PFSK-1 (cell line): ENCODE measurements at regions not wholly inside any gene's neighbourhood (a gene's known extent, or its start where the extent isn't known, plus 50 kb on each side); places are given as distances from the start of the nearest gene placed in this dataset.

Source experiments
- FOXP2 ChIP-seq: optimal IDR thresholded peaks from 2 replicates; pipeline ENCODE3; 2011; ENCODE audit warnings: borderline replicate concordance, control low read depth, inconsistent platforms; ENCODE audit not compliant: insufficient read depth; ENCODE audit errors: extremely low read length, extremely low read depth
- POLR2AphosphoS5 ChIP-seq: IDR thresholded peaks from 2 replicates; pipeline ENCODE4 v1.6.1; 2012; ENCODE audit warnings: low read depth, mild to moderate bottlenecking, control low read depth, low read length, moderate library complexity
- SIN3A ChIP-seq: IDR thresholded peaks from 2 replicates; pipeline ENCODE4 v1.6.1; 2012; ENCODE audit warnings: mild to moderate bottlenecking, low read length, moderate library complexity, borderline replicate concordance; ENCODE audit not compliant: insufficient read depth
- TAF1 ChIP-seq: IDR thresholded peaks from 2 replicates; pipeline ENCODE4 v1.6.1; 2012; ENCODE audit warnings: low read length, control low read depth, borderline replicate concordance; ENCODE audit not compliant: insufficient read depth
- TF ChIP-seq, protein P1 (sequence below), 2 experiments: IDR thresholded peaks; 2 replicates each; pipeline versions ENCODE4 v1.6.1 to v1.8.0; 2011 to 2012; ENCODE audit warnings: low read depth in 2 of 2, low read length in 2 of 2, control low read depth in 1 of 2, inconsistent platforms in 1 of 2, mild to moderate bottlenecking in 1 of 2, moderate library complexity in 1 of 2; ENCODE audit not compliant: insufficient read depth in 1 of 2

DNA sequence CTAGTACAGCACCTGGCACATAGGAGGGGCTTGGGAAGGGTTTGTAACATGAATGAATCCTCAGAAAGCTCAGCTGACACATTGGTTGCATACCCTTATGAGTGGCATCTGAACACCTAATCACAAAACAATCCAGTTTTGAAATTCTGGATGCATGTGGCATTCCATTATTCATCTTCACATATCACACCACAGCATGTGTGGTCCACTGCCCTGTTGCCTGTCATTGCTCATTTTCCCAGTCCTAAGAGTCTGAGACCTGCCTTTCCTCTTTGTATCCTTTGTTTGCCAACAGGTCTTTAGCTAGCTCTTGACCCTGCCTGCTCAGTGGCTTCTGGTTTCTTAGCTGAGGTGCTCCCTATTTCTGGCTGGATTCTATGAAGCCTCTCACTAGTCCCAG, 170.8 kb upstream of the ASIC2 start:
- no peak for TF ChIP-seq FOXP2
- TF ChIP-seq SIN3A: no peak
- TF ChIP-seq POLR2AphosphoS5: no peak
- TF ChIP-seq TAF1: no peak
- TF ChIP-seq, protein P1, sequence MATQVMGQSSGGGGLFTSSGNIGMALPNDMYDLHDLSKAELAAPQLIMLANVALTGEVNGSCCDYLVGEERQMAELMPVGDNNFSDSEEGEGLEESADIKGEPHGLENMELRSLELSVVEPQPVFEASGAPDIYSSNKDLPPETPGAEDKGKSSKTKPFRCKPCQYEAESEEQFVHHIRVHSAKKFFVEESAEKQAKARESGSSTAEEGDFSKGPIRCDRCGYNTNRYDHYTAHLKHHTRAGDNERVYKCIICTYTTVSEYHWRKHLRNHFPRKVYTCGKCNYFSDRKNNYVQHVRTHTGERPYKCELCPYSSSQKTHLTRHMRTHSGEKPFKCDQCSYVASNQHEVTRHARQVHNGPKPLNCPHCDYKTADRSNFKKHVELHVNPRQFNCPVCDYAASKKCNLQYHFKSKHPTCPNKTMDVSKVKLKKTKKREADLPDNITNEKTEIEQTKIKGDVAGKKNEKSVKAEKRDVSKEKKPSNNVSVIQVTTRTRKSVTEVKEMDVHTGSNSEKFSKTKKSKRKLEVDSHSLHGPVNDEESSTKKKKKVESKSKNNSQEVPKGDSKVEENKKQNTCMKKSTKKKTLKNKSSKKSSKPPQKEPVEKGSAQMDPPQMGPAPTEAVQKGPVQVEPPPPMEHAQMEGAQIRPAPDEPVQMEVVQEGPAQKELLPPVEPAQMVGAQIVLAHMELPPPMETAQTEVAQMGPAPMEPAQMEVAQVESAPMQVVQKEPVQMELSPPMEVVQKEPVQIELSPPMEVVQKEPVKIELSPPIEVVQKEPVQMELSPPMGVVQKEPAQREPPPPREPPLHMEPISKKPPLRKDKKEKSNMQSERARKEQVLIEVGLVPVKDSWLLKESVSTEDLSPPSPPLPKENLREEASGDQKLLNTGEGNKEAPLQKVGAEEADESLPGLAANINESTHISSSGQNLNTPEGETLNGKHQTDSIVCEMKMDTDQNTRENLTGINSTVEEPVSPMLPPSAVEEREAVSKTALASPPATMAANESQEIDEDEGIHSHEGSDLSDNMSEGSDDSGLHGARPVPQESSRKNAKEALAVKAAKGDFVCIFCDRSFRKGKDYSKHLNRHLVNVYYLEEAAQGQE (IDR thresholded peaks at IDR 0.05; ENCODE audit: insufficient read depth in 1 of 2, low read depth in 2 of 2, low read length in 2 of 2): no peak

DNA sequence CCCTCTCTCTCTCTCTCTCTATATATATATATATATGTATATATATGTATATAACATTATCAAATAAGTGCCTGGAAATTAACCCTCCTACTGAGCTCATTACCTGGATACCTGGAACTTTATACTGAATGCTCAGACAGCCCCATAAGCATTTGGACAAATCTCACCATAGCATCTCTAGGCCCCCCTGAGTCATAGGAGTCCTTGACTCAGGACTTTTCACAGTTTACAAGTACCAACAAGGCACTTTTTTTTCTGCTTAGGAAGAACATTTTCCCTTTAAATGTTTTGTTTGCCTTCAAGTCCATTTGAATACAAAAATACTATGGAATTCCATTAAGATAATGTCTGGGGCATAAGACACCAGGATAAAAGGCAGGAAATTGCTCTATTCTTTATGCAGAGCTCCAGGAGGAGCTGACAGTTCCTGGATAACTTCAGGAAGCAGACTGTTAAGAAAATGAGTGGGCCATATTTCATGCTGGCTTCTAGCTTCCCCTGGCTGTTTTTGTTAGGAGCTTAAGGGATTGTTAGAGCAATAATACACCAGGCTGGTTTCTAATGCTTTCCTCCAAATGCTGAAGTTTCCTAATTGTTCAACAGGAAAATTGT, 171.7 kb upstream of the ASIC2 start:
- TF ChIP-seq SIN3A: no peak
- TF ChIP-seq TAF1: no peak
- TF ChIP-seq FOXP2: no peak
- TF ChIP-seq POLR2AphosphoS5: no peak
- TF ChIP-seq, protein P1 (IDR thresholded peaks at IDR 0.05; ENCODE audit: insufficient read depth in 1 of 2, low read depth in 2 of 2, low read length in 2 of 2): no peak

DNA sequence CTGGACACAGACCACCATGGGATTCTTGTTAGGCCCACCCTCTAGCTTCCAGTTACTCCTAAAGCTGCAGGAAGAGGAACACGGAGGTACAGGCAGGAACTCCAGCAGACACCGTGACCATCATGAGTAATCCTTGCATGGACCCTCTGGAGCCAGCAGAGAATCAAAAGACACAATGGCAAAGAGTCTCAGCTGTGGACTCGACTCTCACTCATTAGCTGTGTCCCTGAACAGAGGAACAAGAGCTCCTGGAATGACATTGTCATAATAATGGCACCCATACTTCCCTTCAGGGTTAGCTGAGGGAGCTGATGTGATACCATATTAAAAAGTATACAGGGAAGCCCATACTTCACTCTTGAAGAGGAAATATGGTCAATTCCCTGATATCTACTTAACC, 176.3 kb upstream of the ASIC2 start:
- no peak for TF ChIP-seq SIN3A
- TF ChIP-seq, protein P1 (IDR thresholded peaks at IDR 0.05; ENCODE audit: insufficient read depth in 1 of 2, low read depth in 2 of 2, low read length in 2 of 2): no peak
- TF ChIP-seq FOXP2: no peak
- TF ChIP-seq POLR2AphosphoS5: no peak
- no peak for TF ChIP-seq TAF1

GRCh38 chr17:33469911-33470310, 176.8 kb upstream of the ASIC2 start:
- TF ChIP-seq SIN3A: no peak
- TF ChIP-seq, protein P1 (IDR thresholded peaks at IDR 0.05; ENCODE audit: insufficient read depth in 1 of 2, low read depth in 2 of 2, low read length in 2 of 2): no peak
- TF ChIP-seq POLR2AphosphoS5: no peak
- no peak for TF ChIP-seq FOXP2
- no peak for TF ChIP-seq TAF1
